NB4 (cell line): ENCODE measurements at regions not wholly inside any gene's neighbourhood (a gene's known extent, or its start where the extent isn't known, plus 50 kb on each side); places are given as distances from the start of the nearest gene placed in this dataset.

Experiments
- CTCF ChIP-seq: IDR thresholded peaks from one replicate; pipeline ENCODE4 v1.5.1; 2012; ENCODE audit warnings: low read depth, low read length
- MAX ChIP-seq: IDR thresholded peaks from 2 replicates; pipeline ENCODE4 v1.6.1; 2011; ENCODE audit warnings: low read depth, low read length

- TF ChIP-seq MAX = no peak
- no peak for TF ChIP-seq CTCF
These were observed 429.6 kb upstream of the JARID2 start for GRCh38 chr6:14816116-14816859.
